Activated CD4-positive, alpha-beta memory T cell treated with anti-CD3 and anti-CD28 coated beads for 36 hours (primary cell): ENCODE measurements at regions not wholly inside any gene's neighbourhood (a gene's known extent, or its start where the extent isn't known, plus 50 kb on each side); places are given as distances from the start of the nearest gene placed in this dataset.

Experiments used
- CTCF ChIA-PET: fragments of 350-600 bp; sonication (Branson Sonifier 250); formaldehyde crosslinking; loops from one replicate; lab custom pipeline; 2021; ENCODE audit warnings: antibody characterized with exemption, inconsistent platforms; lab: Charles Lee
- POLR2A ChIA-PET: fragments of 350-600 bp; sonication (Branson Sonifier 250); formaldehyde crosslinking; loops from one replicate; lab custom pipeline; 2021; ENCODE audit warnings: antibody characterized with exemption; lab: Charles Lee
- DNase-seq: peaks from one replicate; pipeline ENCODE4 v3.0.0-alpha.2; 2020
- H3K27ac Mint-ChIP-seq: one replicate; pipeline ENCODE4 v1.8.0; 2021; ENCODE audit warnings: mixed read lengths
- H3K27me3 Mint-ChIP-seq: one replicate; pipeline ENCODE4 v1.8.0; 2021; ENCODE audit warnings: mixed read lengths
- H3K36me3 Mint-ChIP-seq: one replicate; pipeline ENCODE4 v1.8.0; 2021; ENCODE audit warnings: mixed read lengths
- H3K4me1 Mint-ChIP-seq: one replicate; pipeline ENCODE4 v1.8.0; 2021; ENCODE audit warnings: low read depth, mixed read lengths
- H3K4me3 Mint-ChIP-seq: one replicate; pipeline ENCODE4 v1.8.0; 2021; ENCODE audit warnings: mild to moderate bottlenecking, mixed read lengths
- H3K9me3 Mint-ChIP-seq: one replicate; pipeline ENCODE4 v1.8.0; 2021; ENCODE audit warnings: mixed read lengths
- intact Hi-C: fragments of 100-400 bp; cut with micrococcal nuclease; formaldehyde crosslinking; loops from one replicate; pipeline ENCODE4 v1.15.1; 2023

DNA sequence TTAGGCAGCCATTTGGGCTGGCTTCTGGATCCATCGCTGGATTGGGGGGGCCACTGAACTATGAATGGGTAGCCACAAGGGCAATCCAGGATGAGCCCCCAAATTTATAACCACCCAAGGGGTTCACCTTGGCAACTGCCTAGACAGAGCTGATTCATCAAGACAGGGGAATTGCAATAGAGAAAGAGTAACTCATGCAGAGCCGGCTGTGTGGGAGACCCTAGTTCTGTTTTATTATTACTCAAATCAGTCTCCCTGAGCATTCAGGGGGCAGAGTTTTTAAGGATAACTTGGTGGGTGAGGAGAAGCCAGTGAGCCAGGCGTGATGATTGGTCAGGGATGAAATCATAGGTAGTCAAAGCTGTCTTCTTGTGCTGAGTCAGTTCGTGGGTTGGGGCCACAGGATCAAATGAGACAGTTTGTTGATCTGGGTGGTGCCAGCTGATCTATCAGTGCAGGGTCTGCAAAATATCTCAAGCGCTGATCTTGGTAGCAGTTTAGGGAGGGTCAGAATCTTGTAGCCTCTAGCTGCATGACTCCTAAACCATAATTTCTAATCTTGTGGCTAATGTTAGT lies 57.9 kb downstream of the DNAJB9 start:
- no peaks in the 10 kb centered on the region for H3K4me1 Mint-ChIP-seq
- H3K9me3 Mint-ChIP-seq, result no peaks in the 10 kb centered on the region
- no peak overlapping the region for H3K27ac Mint-ChIP-seq
- intact Hi-C loops, result no loop called here
- POLR2A ChIA-PET, result no interaction called here
- peaks cover 14% of the 10 kb centered on the region for H3K27me3 Mint-ChIP-seq
- H3K4me3 Mint-ChIP-seq, result no peak overlapping the region
- CTCF ChIA-PET, result no interaction called here
- DNase-seq, result peak; percentile 10
- no peaks in the 10 kb centered on the region for H3K36me3 Mint-ChIP-seq

DNA sequence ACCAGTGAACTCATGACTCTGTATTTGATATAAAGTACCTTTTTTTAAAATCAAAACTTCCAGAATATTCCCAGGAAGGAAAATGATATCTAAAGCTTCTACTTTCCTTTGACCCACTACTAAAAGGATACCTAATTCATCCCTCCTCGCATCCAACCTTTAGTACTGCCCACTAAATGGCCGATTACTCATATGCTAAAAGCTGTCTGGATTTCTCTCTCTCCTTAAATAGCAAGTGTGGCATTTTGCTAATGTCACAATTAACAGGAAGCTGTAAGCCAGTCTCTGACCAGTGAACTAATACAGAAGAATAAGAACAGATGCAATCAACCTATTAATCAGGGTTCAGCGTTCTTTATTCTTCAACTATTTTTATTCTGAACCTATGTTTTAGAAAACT lies 59.0 kb downstream of the DNAJB9 start:
- H3K27me3 Mint-ChIP-seq, result peaks cover 14% of the 10 kb centered on the region
- no peaks in the 10 kb centered on the region for H3K4me1 Mint-ChIP-seq
- H3K36me3 Mint-ChIP-seq, result no peaks in the 10 kb centered on the region
- ChIA-PET CTCF (no interaction called here), POLR2A (no interaction called here)
- DNase-seq, result no peak
- intact Hi-C loops, result no loop called here
- no peak overlapping the region for H3K4me3 Mint-ChIP-seq
- H3K9me3 Mint-ChIP-seq, result no peaks in the 10 kb centered on the region
- H3K27ac Mint-ChIP-seq, result no peak overlapping the region

DNA sequence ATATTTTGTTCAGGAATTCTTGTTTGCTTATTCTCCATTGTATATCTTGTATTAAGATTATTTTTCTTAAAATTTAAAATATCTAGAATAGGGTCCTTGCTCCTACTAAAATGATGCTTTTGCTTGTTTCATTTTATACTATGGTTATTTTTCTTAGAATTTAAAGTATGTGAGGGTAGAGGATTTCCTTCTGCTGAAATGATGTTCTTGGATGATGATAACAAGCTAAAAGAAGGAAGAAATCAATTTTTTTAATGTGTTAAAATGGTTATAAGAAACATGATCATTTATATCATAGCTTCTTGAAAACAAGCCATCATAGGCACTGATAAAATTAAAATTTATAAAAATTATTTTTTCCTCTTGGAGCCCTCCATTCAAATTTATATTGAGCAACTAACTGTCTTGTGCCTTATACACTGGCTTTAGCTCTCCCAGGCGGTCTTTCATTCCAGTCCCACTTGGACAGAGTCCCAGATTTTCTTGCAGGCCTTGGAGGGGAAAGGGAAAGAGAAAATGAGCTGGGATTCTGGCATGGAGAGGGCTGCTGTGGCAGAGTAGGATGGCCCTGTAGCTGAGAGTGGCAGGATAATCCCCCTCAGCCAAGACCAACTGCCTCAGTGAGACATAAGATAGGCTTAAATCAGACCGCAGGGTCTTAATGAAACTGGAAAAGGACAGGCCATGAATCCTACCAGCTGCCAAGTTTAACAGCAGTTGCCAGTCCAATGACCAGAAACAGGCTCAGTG lies 60.2 kb downstream of the DNAJB9 start:
- CTCF ChIA-PET, result no interaction called here

DNA sequence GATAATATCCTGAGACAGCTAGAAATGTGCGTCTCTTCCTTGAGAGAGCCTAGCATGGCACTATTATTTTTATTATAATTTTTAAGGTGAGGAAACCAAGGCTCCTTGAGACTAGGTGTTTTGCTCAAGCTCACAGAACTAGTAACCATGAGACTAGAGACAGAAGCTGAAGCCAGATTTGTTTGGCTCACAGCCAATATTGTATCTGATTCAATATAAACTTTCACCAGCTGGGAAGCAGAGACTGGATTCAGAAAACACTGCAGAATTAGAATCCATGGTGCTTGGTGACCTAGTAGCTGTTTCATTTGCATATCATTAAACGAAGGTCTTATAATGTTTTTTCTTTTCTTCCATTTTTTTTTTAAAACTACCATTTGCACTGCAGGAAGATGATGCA lies 64.4 kb downstream of the DNAJB9 start:
- Mint-ChIP-seq H3K36me3 (no peaks in the 10 kb centered on the region), H3K4me3 (no peak overlapping the region), H3K27me3 (peaks cover 4% of the 10 kb centered on the region), H3K9me3 (no peaks in the 10 kb centered on the region), H3K4me1 (no peaks in the 10 kb centered on the region), H3K27ac (no peak overlapping the region)
- intact Hi-C loops, result no loop called here
- ChIA-PET CTCF (no interaction called here), POLR2A (no interaction called here)
- no peak for DNase-seq

More for the DNA sequence above, 60.2 kb downstream of the DNAJB9 start:
- H3K36me3 Mint-ChIP-seq, result no peaks in the 10 kb centered on the region
- no peak overlapping the region for H3K27ac Mint-ChIP-seq
- H3K27me3 Mint-ChIP-seq, result peaks cover 13% of the 10 kb centered on the region
- intact Hi-C loops, result no loop called here
- no peaks in the 10 kb centered on the region for H3K4me1 Mint-ChIP-seq
- DNase-seq, result no peak
- H3K9me3 Mint-ChIP-seq, result no peaks in the 10 kb centered on the region
- POLR2A ChIA-PET, result no interaction called here
- no peak overlapping the region for H3K4me3 Mint-ChIP-seq

DNA sequence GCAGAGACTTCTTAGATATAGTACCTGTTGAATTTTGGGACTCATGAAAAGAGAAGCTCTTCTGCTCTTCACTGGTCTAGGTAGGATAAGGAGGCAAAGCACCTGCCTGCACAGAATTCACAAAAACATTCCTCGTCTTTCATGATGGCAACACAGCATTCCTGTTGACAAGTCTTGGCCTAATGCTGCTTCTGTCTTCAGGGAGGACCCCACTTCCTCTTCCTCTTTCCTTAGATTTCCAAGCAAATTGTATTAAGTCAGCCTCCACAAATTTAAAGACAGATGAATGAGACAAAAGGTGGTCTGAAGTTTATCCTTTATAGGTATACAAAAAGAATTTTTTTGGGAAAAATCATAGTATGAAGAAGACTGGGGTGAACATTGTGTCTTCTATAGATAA lies 64.9 kb downstream of the DNAJB9 start:
- Mint-ChIP-seq H3K36me3 (no peaks in the 10 kb centered on the region), H3K4me3 (no peak overlapping the region), H3K27ac (no peak overlapping the region), H3K4me1 (no peaks in the 10 kb centered on the region), H3K9me3 (no peaks in the 10 kb centered on the region), H3K27me3 (peaks cover 4% of the 10 kb centered on the region)
- ChIA-PET CTCF (no interaction called here), POLR2A (no interaction called here)
- intact Hi-C loops, result no loop called here
- DNase-seq, result no peak

DNA sequence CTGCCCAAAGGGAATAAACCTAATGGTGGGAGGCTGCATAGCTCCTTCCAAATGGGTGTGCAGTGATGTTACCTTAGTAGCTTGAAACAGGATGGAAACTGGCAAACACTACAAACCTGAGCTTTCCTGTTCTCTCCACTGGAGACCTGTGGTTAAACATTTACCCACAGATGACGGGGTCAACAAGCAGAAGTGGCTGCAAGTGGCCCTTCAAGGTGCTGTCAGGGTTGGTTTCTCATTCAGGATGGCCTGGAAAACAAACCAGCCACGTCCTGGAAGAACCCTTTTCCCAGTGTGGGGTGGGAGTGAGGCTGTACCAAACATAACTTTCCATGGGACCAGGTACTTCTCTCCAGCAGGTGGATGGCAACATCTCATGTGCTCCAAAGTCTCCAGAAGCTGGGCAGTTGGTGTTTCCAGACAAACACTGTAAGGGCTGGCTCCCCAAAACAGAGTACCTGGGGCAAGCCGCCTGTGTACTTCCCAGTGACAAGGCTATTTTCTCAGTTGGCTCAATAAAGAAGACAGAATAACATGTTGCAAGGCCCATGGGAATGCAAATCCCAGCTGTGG lies 67.5 kb downstream of the DNAJB9 start:
- H3K9me3 Mint-ChIP-seq, result no peaks in the 10 kb centered on the region

DNA sequence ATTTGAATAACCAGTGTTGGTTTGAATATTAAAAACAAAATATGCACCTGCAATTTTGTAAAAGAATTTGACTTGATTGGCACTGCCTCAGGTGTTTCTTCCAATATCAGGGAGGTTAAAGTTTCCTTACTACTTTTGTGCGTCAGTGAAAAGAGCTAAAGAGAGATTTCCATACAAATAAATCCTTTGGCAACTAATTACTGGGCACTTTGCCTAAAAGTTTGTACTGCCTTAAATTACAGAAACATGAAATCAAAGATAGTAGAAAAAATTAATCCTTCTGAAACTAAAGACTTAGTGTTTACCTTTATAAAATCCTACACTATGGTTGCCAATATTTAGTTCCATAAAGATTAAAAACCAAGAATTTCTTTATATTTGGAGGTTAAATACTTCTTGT lies 72.5 kb downstream of the DNAJB9 start:
- Mint-ChIP-seq H3K4me3 (no peak overlapping the region), H3K27ac (no peak overlapping the region), H3K36me3 (no peaks in the 10 kb centered on the region), H3K4me1 (no peaks in the 10 kb centered on the region), H3K27me3 (peaks cover 5% of the 10 kb centered on the region), H3K9me3 (no peaks in the 10 kb centered on the region)
- CTCF ChIA-PET, result no interaction called here
- POLR2A ChIA-PET, result interaction anchor here (0.7 kb wide), 1 partner anchor 38 kb away, joined by 3 read pairs; no protein-coding TSS in a partner anchor
- DNase-seq, result no peak
- intact Hi-C loops, result no loop called here

More for the DNA sequence above, 67.5 kb downstream of the DNAJB9 start:
- ChIA-PET POLR2A (no interaction called here), CTCF (no interaction called here)
- no peaks in the 10 kb centered on the region for H3K36me3 Mint-ChIP-seq
- no peaks in the 10 kb centered on the region for H3K27me3 Mint-ChIP-seq
- no peak for DNase-seq
- no peaks in the 10 kb centered on the region for H3K4me1 Mint-ChIP-seq
- no peak overlapping the region for H3K27ac Mint-ChIP-seq
- H3K4me3 Mint-ChIP-seq, result no peak overlapping the region
- intact Hi-C loops, result no loop called here

DNA sequence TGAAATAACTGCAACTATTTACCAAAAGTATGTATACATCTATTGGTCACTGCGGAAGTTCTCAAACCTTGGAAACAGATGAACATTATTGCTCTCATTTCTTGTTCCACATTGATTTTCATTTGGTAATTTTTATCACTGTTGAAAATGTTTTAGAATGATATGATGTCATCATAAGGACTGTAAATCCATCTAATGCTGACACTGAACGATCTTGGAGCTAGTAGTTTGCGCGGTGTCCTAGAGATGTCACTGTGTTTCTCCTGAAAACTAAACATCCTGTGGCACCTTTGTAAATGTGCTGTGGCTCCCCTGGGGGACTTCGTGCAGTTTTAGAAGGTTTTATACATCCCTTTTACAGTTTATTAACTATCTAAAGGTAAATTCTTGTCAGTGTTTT lies 73.5 kb downstream of the DNAJB9 start:
- intact Hi-C loops, result no loop called here
- POLR2A ChIA-PET, result no interaction called here

DNA sequence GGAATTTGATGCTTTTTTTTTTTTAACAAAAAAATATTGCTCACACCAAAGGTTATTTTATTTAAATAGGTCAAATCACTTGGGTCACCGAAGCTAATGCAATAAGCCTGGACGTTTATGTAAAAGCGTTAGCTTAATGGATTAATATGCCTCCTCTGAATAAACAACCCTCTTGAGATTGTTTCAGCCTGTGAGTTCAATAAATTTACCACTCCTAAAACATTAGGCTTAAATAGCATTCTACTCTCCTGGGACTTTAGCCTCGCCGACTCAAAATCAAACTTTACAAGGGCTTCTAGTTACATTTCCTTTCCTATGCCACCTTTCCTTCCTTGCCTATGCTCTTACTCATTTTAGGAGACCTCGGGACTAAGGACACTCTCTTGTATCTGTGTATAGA lies 79.3 kb downstream of the DNAJB9 start:
- H3K4me1 Mint-ChIP-seq, result no peaks in the 10 kb centered on the region
- H3K4me3 Mint-ChIP-seq, result no peak overlapping the region
- intact Hi-C loops, result no loop called here
- no peaks in the 10 kb centered on the region for H3K9me3 Mint-ChIP-seq
- POLR2A ChIA-PET, result no interaction called here
- CTCF ChIA-PET, result no interaction called here
- no peaks in the 10 kb centered on the region for H3K36me3 Mint-ChIP-seq
- no peak overlapping the region for H3K27ac Mint-ChIP-seq
- DNase-seq, result no peak
- H3K27me3 Mint-ChIP-seq, result peaks cover 7% of the 10 kb centered on the region

More for the DNA sequence above, 73.5 kb downstream of the DNAJB9 start:
- no peak overlapping the region for H3K4me3 Mint-ChIP-seq
- H3K36me3 Mint-ChIP-seq, result no peaks in the 10 kb centered on the region
- no peak for DNase-seq
- H3K9me3 Mint-ChIP-seq, result no peaks in the 10 kb centered on the region
- CTCF ChIA-PET, result no interaction called here
- no peaks in the 10 kb centered on the region for H3K4me1 Mint-ChIP-seq
- H3K27ac Mint-ChIP-seq, result no peak overlapping the region
- peaks cover 5% of the 10 kb centered on the region for H3K27me3 Mint-ChIP-seq

DNA sequence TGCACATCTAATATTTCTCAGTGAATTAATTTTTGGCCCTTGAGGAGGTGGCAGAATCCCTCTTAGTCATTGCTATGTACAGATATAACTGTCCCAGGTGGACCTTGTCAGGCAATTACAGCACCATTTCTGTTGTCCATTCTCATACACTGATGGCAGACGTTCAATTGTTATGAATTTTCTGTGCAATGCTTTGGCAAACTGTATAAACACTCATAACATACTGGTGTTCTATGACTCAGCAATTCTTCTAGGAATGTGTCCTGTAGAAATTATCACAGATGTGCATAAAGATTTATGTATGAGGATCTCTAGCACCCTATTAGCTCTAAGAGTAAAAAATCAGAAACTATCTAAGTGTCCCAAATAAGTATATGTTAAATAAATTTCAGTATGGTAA lies 80.8 kb downstream of the DNAJB9 start:
- no peak for DNase-seq
- Mint-ChIP-seq H3K9me3 (no peaks in the 10 kb centered on the region), H3K36me3 (no peaks in the 10 kb centered on the region), H3K4me1 (no peaks in the 10 kb centered on the region), H3K27ac (no peak overlapping the region), H3K4me3 (no peak overlapping the region), H3K27me3 (peaks cover 2% of the 10 kb centered on the region)
- CTCF ChIA-PET, result no interaction called here
- POLR2A ChIA-PET, result no interaction called here
- intact Hi-C loops, result no loop called here

DNA sequence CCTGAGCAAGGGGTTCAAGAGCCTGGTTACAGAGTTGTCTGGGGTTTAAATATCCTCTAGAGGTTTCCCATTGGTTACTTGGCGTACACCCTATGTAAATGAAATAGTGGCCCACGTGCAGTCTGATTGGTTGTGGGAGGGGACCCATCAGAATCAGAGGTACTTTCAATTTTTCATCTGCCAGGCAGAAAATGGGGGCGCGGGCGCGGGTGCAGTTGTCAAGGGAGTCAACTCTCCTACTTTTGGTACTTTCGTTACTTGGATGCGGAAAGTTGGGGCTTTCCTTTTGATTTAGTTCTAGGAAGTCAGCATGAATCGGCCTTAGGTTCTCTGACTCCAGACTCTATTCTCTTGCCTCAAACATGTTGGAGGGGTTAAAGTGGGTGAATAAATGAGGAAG lies 83.2 kb downstream of the DNAJB9 start:
- no peaks in the 10 kb centered on the region for H3K36me3 Mint-ChIP-seq

DNA sequence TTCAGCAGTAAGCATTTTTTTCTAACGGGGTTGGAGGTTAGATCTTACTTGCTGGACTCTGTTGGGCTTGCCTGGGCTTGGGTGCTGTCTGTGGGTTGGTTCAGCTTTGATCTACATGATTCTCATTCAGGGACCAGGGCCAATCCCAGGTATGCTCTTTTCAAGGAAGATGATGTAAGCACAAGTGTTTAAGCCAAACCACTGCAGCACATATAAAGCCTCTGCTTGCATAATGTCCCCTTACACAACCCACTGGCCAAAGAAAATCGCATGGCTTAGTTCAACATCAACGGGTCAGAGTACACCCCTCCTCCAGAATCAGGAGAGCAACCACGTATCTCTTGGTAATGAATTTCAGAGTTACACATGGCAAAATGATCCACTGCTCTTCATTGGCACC lies 83.9 kb downstream of the DNAJB9 start:
- ChIA-PET CTCF (no interaction called here), POLR2A (no interaction called here)
- H3K9me3 Mint-ChIP-seq, result no peaks in the 10 kb centered on the region

More for the DNA sequence above, 83.2 kb downstream of the DNAJB9 start:
- Mint-ChIP-seq H3K27me3 (peaks cover 2% of the 10 kb centered on the region), H3K4me1 (no peaks in the 10 kb centered on the region), H3K9me3 (no peaks in the 10 kb centered on the region), H3K27ac (no peak overlapping the region), H3K4me3 (no peak overlapping the region)
- DNase-seq, result no peak
- CTCF ChIA-PET, result no interaction called here
- POLR2A ChIA-PET, result no interaction called here
- intact Hi-C loops, result no loop called here

More for the DNA sequence above, 83.9 kb downstream of the DNAJB9 start:
- no peak for DNase-seq
- peaks cover 2% of the 10 kb centered on the region for H3K27me3 Mint-ChIP-seq
- intact Hi-C loops, result no loop called here
- no peak overlapping the region for H3K4me3 Mint-ChIP-seq
- H3K27ac Mint-ChIP-seq, result no peak overlapping the region
- no peaks in the 10 kb centered on the region for H3K4me1 Mint-ChIP-seq
- H3K36me3 Mint-ChIP-seq, result no peaks in the 10 kb centered on the region
